ENCODE measurements at regions not wholly inside any gene's neighbourhood (a gene's known extent, or its start where the extent isn't known, plus 50 kb on each side); places are given as distances from the start of the nearest gene placed in this dataset.
A peak's percentile ranks its signal among the peaks of the same experiment; 100 is the strongest.

DNA sequence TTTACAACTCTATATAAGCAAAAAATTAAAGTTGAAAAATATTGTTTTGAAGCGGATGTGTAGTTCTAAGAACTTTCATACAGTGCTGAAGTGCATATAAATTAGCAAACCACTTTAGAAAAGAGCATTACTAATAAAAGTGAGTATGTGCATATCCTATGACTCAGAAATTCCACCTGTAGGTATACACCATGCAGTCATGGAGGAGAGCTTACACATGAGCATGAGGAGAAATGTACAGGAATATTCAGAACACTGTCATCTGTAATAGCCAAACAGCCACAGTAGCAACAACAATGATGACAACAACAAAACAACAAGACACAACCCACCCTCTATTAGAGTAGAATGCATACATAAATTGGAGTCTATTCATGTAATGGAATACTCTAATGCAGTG lies 138.2 kb upstream of the ARRDC3 start:
- TF ChIP-seq, protein P1, sequence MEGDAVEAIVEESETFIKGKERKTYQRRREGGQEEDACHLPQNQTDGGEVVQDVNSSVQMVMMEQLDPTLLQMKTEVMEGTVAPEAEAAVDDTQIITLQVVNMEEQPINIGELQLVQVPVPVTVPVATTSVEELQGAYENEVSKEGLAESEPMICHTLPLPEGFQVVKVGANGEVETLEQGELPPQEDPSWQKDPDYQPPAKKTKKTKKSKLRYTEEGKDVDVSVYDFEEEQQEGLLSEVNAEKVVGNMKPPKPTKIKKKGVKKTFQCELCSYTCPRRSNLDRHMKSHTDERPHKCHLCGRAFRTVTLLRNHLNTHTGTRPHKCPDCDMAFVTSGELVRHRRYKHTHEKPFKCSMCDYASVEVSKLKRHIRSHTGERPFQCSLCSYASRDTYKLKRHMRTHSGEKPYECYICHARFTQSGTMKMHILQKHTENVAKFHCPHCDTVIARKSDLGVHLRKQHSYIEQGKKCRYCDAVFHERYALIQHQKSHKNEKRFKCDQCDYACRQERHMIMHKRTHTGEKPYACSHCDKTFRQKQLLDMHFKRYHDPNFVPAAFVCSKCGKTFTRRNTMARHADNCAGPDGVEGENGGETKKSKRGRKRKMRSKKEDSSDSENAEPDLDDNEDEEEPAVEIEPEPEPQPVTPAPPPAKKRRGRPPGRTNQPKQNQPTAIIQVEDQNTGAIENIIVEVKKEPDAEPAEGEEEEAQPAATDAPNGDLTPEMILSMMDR (IDR thresholded peaks at IDR 0.05; ENCODE audit: insufficient read depth, low read depth, low read length) = no peak
- Histone ChIP-seq H3K27me3 (ENCODE audit: control insufficient read depth, insufficient read depth, low read length) (no peaks in the 10 kb centered on the region), H3K4me3 (ENCODE audit: low read depth, low read length) (no peak overlapping the region), H3K36me3 (ENCODE audit: control insufficient read depth, insufficient read depth, low read length) (no peaks in the 10 kb centered on the region)
- CTCF ChIA-PET = no interaction called here
- POLR2A ChIA-PET = no interaction called here
- DNase-seq (ENCODE audit: low read depth) = no peak

DNA sequence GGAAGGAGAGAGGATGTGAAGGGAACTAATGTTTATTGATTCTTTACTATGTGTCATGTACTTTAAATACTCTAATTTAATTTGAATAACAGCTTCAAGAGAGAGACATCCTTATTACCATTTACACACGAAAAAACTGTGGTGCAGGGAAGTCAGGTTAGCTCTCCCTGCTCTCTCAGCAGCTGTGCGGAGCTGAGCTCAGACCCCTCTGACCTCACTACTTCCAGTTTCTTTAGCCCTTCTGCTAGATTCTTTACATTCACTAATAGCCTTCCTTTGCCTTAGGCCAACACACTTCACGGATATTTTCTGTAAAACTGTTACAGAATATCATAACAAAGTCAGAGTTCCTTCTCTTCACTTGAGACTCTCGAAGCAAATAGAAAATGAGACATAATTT lies 131.3 kb upstream of the ARRDC3 start:
- no peak overlapping the region for H3K4me3 ChIP-seq (ENCODE audit: low read depth, low read length)
- DNase-seq (ENCODE audit: low read depth) = no peak
- no peaks in the 10 kb centered on the region for H3K36me3 ChIP-seq (ENCODE audit: control insufficient read depth, insufficient read depth, low read length)
- POLR2A ChIA-PET = no interaction called here
- CTCF ChIA-PET = interaction anchor here (1.7 kb wide), 1 partner anchor 14 kb away, joined by 6 read pairs; no protein-coding TSS in a partner anchor
- H3K27me3 ChIP-seq (ENCODE audit: control insufficient read depth, insufficient read depth, low read length) = no peaks in the 10 kb centered on the region
- TF ChIP-seq, protein P1 (IDR thresholded peaks at IDR 0.05; ENCODE audit: insufficient read depth, low read depth, low read length) = no peak

DNA sequence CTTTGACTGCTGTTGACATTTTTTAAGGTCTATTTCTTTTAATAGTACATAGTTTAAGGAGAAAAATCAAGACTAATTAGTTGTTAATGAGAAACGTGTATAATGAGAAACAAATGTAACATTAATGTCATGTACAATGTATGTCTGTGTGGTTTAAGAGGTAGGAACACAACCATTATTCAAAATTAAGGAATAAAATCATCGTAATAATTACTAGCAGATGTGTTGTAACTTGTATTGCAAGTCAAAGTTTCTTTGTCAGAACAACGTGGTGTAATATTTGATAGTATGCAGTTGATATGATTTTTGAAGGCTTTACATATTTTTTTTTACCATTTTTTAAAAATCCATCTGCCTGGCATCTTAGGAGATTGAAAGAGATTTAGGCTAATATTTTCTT lies 120.2 kb upstream of the ARRDC3 start:
- POLR2A ChIA-PET = no interaction called here

DNA sequence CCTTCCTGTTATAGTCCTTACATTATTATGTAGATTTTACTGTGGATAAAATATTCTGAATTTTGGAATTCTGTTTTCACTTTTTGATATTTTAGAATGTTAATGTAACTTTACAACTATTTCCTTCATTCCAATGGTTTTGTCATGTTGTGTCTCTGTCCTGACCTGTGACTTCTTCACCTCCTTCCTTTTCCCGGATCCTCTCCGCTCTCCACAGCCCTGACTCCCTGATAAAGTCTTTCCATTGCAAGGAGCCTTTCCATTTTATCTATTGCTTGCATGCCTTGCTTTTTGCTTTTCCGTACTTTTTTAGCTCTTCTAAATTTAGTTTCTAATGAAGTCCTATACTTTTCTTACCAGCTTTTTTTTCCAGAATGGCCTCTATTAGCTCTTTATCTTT lies 117.6 kb upstream of the ARRDC3 start:
- CTCF ChIA-PET = interaction anchor here (0.5 to 2.6 kb wide), 3 partner anchors 11 to 141 kb away, joined by 3 to 11 read pairs (median 6); no protein-coding TSS in a partner anchor
- no peak for DNase-seq (ENCODE audit: low read depth)
- TF ChIP-seq, protein P1 (IDR thresholded peaks at IDR 0.05; ENCODE audit: insufficient read depth, low read depth, low read length) = no peak
- Histone ChIP-seq H3K36me3 (ENCODE audit: control insufficient read depth, insufficient read depth, low read length) (no peaks in the 10 kb centered on the region), H3K4me3 (ENCODE audit: low read depth, low read length) (no peak overlapping the region), H3K27me3 (ENCODE audit: control insufficient read depth, insufficient read depth, low read length) (peaks cover 1% of the 10 kb centered on the region; the same call in 1 of the 2 replicates)
- POLR2A ChIA-PET = no interaction called here

More for the DNA sequence above, 120.2 kb upstream of the ARRDC3 start:
- Histone ChIP-seq H3K4me3 (ENCODE audit: low read depth, low read length) (no peak overlapping the region), H3K27me3 (ENCODE audit: control insufficient read depth, insufficient read depth, low read length) (0 out of 2 replicates have a peak, but pooled peaks cover under 1% of the 10 kb centered on the region), H3K36me3 (ENCODE audit: control insufficient read depth, insufficient read depth, low read length) (no peaks in the 10 kb centered on the region)
- TF ChIP-seq, protein P1 (IDR thresholded peaks at IDR 0.05; ENCODE audit: insufficient read depth, low read depth, low read length) = no peak
- CTCF ChIA-PET = no interaction called here
- DNase-seq (ENCODE audit: low read depth) = no peak

DNA sequence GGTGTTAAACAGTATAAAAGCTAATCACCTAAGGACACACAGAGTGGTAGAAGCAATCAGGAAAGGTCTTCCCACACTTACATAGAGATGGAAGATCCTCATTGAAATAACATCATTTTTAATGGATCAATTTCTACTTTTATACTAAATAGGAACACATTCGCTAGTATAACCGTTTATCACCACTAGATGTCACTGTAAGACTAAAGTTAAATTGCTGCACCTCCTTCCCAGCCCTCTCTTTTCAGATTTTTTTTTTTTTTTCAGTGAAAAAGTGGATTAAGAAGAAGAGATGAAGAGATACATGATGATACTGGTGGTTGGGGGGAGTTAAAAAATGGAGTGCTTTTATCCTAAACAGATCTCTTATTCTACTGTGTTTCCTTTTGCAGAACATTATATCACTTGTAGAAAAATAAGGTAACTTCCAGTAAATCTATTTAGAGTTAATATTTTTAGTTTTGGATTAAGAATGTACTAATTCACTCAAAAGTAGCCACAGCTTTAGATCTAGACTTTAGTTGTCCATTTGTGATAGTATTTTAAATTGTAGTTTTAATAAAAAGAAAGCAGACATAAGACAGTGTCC lies 116.9 kb upstream of the ARRDC3 start:
- CTCF ChIA-PET = interaction anchor here (0.6 to 2.6 kb wide), 4 partner anchors 10 to 633 kb away, joined by 3 to 11 read pairs (median 5); no protein-coding TSS in a partner anchor
- H3K27me3 ChIP-seq (ENCODE audit: control insufficient read depth, insufficient read depth, low read length) = peaks cover 1% of the 10 kb centered on the region; the same call in 1 of the 2 replicates

More for the DNA sequence above, 116.9 kb upstream of the ARRDC3 start:
- H3K4me3 ChIP-seq (ENCODE audit: low read depth, low read length) = no peak overlapping the region
- POLR2A ChIA-PET = no interaction called here
- no peak for DNase-seq (ENCODE audit: low read depth)
- H3K36me3 ChIP-seq (ENCODE audit: control insufficient read depth, insufficient read depth, low read length) = no peaks in the 10 kb centered on the region
- TF ChIP-seq, protein P1 (IDR thresholded peaks at IDR 0.05; ENCODE audit: insufficient read depth, low read depth, low read length) = peak; percentile 56
